HFFc6 (cell line): ENCODE measurements at regions not wholly inside any gene's neighbourhood (a gene's known extent, or its start where the extent isn't known, plus 50 kb on each side); places are given as distances from the start of the nearest gene placed in this dataset.
"Not testable (repeated sequence)": the region's sequence is repeated elsewhere in the genome, so short reads cannot be mapped to it uniquely, and the experiment has no call there.

Experiments used
- DNase-seq: peaks from one replicate; pipeline ENCODE4 v3.0.0-alpha.2; 2018
- H3K27ac Mint-ChIP-seq: 2 replicates; pipeline ENCODE4 v1.8.0; 2020; ENCODE audit warnings: mild to moderate bottlenecking, mixed read lengths
- H3K27me3 Mint-ChIP-seq: 2 replicates; pipeline ENCODE4 v1.8.0; 2021; ENCODE audit warnings: mild to moderate bottlenecking, moderate library complexity, mixed read lengths; ENCODE audit not compliant: insufficient read depth
- H3K36me3 Mint-ChIP-seq: 2 replicates; pipeline ENCODE4 v1.8.0; 2021; ENCODE audit warnings: low read depth, mixed read lengths
- H3K4me1 Mint-ChIP-seq: 2 replicates; pipeline ENCODE4 v1.8.0; 2020; ENCODE audit warnings: low read depth, mixed read lengths
- H3K4me3 Mint-ChIP-seq: 2 replicates; pipeline ENCODE4 v1.8.0; 2020; ENCODE audit warnings: mild to moderate bottlenecking, moderate library complexity, mixed read lengths
- H3K9me3 Mint-ChIP-seq: 2 replicates; pipeline ENCODE4 v1.8.0; 2020; ENCODE audit warnings: mild to moderate bottlenecking, mixed read lengths
- TF ChIP-seq, protein P1 (sequence below): fragments of 200-600 bp; sonication (generic); IDR thresholded peaks from 2 replicates; pipeline ENCODE4 v1.5.0; 2021; ENCODE audit warnings: antibody characterized with exemption, mild to moderate bottlenecking

DNA sequence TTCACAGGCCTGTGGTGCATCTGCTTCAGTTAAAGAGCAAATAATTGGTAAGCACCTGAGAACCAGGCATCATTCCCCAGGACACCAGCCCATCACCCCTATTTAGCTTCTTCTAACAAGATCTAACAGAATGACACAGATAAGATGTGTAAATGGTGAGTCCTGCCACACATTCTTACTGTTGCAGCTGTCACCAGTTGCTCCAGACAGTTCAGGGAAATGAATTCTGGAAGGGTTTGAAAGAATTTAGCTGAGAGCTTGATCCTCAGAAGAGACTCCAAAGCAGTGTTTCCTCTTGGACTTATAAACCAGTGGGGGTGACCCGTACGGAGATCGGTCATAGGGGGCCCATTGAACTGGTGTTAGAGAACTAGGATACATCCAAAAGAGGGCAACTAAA lies 238.0 kb downstream of the MEX3B start:
- TF ChIP-seq, protein P1, sequence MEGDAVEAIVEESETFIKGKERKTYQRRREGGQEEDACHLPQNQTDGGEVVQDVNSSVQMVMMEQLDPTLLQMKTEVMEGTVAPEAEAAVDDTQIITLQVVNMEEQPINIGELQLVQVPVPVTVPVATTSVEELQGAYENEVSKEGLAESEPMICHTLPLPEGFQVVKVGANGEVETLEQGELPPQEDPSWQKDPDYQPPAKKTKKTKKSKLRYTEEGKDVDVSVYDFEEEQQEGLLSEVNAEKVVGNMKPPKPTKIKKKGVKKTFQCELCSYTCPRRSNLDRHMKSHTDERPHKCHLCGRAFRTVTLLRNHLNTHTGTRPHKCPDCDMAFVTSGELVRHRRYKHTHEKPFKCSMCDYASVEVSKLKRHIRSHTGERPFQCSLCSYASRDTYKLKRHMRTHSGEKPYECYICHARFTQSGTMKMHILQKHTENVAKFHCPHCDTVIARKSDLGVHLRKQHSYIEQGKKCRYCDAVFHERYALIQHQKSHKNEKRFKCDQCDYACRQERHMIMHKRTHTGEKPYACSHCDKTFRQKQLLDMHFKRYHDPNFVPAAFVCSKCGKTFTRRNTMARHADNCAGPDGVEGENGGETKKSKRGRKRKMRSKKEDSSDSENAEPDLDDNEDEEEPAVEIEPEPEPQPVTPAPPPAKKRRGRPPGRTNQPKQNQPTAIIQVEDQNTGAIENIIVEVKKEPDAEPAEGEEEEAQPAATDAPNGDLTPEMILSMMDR: no peak
- Mint-ChIP-seq H3K4me1 (no peaks in the 10 kb centered on the region), H3K27me3 (no peaks in the 10 kb centered on the region; the same call in 1 of the 2 replicates), H3K9me3 (peaks cover 9% of the 10 kb centered on the region; the same call in 1 of the 2 replicates), H3K36me3 (no peaks in the 10 kb centered on the region), H3K27ac (no peak overlapping the region), H3K4me3 (no peak overlapping the region)
- no peak for DNase-seq

DNA sequence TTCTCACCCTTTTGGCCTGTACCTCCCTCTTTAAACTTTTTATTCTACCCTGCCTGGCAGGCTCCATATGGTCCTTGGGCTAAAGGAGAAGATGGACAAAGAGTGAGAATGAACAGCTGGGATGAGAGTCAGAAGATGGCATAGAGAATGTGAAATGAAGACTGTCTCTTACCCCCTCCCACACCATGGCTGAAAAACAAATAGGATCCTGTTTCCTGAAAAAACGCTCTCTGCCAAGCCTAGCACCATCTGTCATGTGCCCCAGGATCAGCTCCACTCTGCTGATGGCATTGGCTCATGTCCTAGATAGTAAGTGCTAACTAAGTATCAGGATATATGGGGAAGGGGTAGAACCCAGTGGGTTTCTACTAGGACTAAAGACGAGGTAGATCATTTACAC lies 238.6 kb downstream of the MEX3B start:
- Mint-ChIP-seq H3K9me3 (peaks cover 9% of the 10 kb centered on the region; the same call in 1 of the 2 replicates), H3K27me3 (no peaks in the 10 kb centered on the region; the same call in 1 of the 2 replicates), H3K4me1 (no peaks in the 10 kb centered on the region), H3K36me3 (no peaks in the 10 kb centered on the region), H3K27ac (no peak overlapping the region), H3K4me3 (no peak overlapping the region)
- TF ChIP-seq, protein P1: no peak
- no peak for DNase-seq

DNA sequence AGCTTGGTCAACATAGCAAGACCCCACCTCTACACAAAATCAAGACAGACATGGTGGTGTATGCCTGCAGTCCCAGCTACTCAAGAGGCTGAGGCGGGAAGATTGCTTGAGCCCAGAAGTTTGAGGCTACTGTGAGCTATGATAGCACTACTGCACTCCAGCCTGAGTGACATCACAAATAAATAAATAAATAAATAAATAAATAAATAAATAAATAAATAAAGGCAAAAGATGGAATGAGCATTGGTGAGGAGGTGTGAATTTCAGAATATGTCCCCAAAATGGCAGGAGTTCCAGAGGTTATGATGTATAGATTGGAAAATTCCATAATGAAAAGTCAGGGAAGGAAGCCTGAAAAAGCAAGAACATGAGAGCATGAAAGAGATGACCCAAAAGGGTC lies 249.9 kb downstream of the MEX3B start:
- no peaks in the 10 kb centered on the region for H3K36me3 Mint-ChIP-seq
- TF ChIP-seq, protein P1: no peak
- no peaks in the 10 kb centered on the region for H3K4me1 Mint-ChIP-seq
- H3K27ac Mint-ChIP-seq: no peak overlapping the region
- no peaks in the 10 kb centered on the region for H3K27me3 Mint-ChIP-seq
- no peak for DNase-seq
- H3K4me3 Mint-ChIP-seq: no peak overlapping the region
- H3K9me3 Mint-ChIP-seq: peaks cover 4% of the 10 kb centered on the region; the same call in 1 of the 2 replicates

DNA sequence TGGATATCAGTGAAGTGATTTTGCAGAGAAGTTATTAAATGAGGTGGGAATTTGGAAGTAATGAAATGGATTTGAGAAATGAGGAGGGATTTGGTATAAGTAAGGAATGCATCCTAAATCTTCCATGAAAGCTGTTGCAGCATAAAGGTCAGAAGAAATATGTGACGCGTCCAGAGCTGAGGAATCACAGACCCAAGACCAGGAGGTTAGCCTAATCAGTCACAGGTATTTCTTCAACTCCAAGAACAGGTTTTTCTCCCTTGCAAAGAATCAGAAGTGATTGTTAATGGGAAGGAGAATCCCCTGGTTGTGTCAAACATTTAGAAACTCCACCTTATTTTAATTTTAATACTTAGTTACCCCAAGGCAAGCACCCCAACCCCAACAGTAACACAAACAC lies 253.2 kb downstream of the MEX3B start:
- no peak overlapping the region for H3K4me3 Mint-ChIP-seq
- DNase-seq: no peak
- no peaks in the 10 kb centered on the region for H3K4me1 Mint-ChIP-seq
- no peak overlapping the region for H3K27ac Mint-ChIP-seq
- H3K9me3 Mint-ChIP-seq: peaks cover 4% of the 10 kb centered on the region; the same call in 1 of the 2 replicates
- no peaks in the 10 kb centered on the region for H3K27me3 Mint-ChIP-seq
- H3K36me3 Mint-ChIP-seq: no peaks in the 10 kb centered on the region
- TF ChIP-seq, protein P1: no peak

DNA sequence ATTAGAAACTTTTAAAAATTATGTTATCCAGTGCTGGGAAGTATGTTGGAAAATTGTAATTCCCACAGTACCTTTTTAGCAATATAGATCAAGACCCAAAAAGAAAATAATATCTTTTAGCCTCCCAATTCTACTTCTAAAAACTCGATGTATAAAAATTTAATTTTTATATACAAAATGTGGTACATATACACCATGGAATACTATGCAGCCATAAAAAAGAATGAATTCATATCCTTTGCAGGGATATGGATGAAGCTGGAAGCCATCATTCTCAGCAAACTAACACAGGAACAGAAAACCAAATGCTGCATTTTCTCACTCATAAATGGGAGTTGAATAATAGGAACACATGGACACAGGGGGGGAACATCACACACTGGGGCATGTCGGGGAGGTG lies 254.5 kb downstream of the MEX3B start:
- H3K4me3 Mint-ChIP-seq, H3K4me1 Mint-ChIP-seq, DNase-seq: not testable (repeated sequence)

DNA sequence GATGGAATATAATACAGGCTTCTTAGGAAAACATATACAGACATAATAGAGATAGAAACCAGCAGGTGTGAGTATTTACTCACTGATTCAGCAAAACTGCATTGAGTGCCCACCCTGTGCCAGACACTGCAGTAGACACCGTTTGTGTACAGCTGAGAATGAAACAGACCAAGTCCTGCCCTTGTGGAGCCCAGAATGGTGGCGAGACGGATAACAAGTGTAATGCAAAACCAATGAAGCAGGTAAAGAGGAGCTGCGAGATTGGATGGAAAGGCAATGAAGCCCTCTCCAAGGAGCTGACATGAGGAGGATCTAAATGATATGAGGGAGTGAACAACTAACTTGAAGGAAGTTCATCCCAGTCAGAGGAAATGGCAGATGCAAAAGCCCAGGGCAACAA lies 256.4 kb downstream of the MEX3B start:
- no peaks in the 10 kb centered on the region for H3K36me3 Mint-ChIP-seq
- no peak overlapping the region for H3K27ac Mint-ChIP-seq
- no peaks in the 10 kb centered on the region for H3K4me1 Mint-ChIP-seq
- no peak overlapping the region for H3K4me3 Mint-ChIP-seq
- peaks cover 4% of the 10 kb centered on the region; the same call in 1 of the 2 replicates for H3K27me3 Mint-ChIP-seq
- no peak for DNase-seq
- peaks cover 4% of the 10 kb centered on the region; the same call in 1 of the 2 replicates for H3K9me3 Mint-ChIP-seq
- TF ChIP-seq, protein P1: no peak

More for the DNA sequence above, 254.5 kb downstream of the MEX3B start:
- H3K9me3 Mint-ChIP-seq, H3K27me3 Mint-ChIP-seq, H3K36me3 Mint-ChIP-seq, H3K27ac Mint-ChIP-seq: not testable (repeated sequence)
